C1 segment of cervical spinal cord (tissue), 14 donors: ENCODE measurements at regions not wholly inside any gene's neighbourhood (a gene's known extent, or its start where the extent isn't known, plus 50 kb on each side); places are given as distances from the start of the nearest gene placed in this dataset.
"Not testable (repeated sequence)": the region's sequence is repeated elsewhere in the genome, so short reads cannot be mapped to it uniquely, and the experiment has no call there.

Source experiments
- DNase-seq, 14 donors: peaks; one replicate each; lab custom pipeline; 2025; lab: John Stamatoyannopoulos, UW

GRCh38 chr4:44983083-44983482, 256.7 kb upstream of the GNPDA2 start:
- DNase-seq = no peak

- DNase-seq = no peak
Measured at GRCh38 chr4:44978020-44978419, 251.7 kb upstream of the GNPDA2 start.

- no peak for DNase-seq
Measured at GRCh38 chr4:44965435-44966095, 239.2 kb upstream of the GNPDA2 start.

GRCh38 chr4:44964086-44964485, 237.7 kb upstream of the GNPDA2 start:
- DNase-seq = not testable (repeated sequence)

GRCh38 chr4:44961001-44961755, 234.8 kb upstream of the GNPDA2 start:
- no peak for DNase-seq

- no peak for DNase-seq
Measured at GRCh38 chr4:44931720-44932119, 205.4 kb upstream of the GNPDA2 start.

GRCh38 chr4:44928785-44929184, 202.4 kb upstream of the GNPDA2 start:
- no peak for DNase-seq

GRCh38 chr4:44927399-44928380, 201.3 kb upstream of the GNPDA2 start:
- DNase-seq = peak in 1 of 14 donors; percentile 58

GRCh38 chr4:44916411-44916810, 190.1 kb upstream of the GNPDA2 start:
- no peak for DNase-seq

GRCh38 chr4:44914748-44915147, 188.4 kb upstream of the GNPDA2 start:
- DNase-seq = no peak

GRCh38 chr4:44914223-44914622, 187.9 kb upstream of the GNPDA2 start:
- DNase-seq = no peak

GRCh38 chr4:44912980-44913379, 186.6 kb upstream of the GNPDA2 start:
- peak in 1 of 14 donors; percentile 2 for DNase-seq

- DNase-seq = no peak
Measured at GRCh38 chr4:44908565-44908964, 182.2 kb upstream of the GNPDA2 start.

- no peak for DNase-seq
Measured at GRCh38 chr4:44872246-44872645, 145.9 kb upstream of the GNPDA2 start.

- no peak for DNase-seq
Measured at GRCh38 chr4:44871133-44871532, 144.8 kb upstream of the GNPDA2 start.

GRCh38 chr4:44869985-44870384, 143.6 kb upstream of the GNPDA2 start:
- DNase-seq = no peak

- no peak for DNase-seq
Measured at GRCh38 chr4:44869222-44869882, 143.0 kb upstream of the GNPDA2 start.

GRCh38 chr4:44861756-44862155, 135.4 kb upstream of the GNPDA2 start:
- no peak for DNase-seq

- no peak for DNase-seq
Measured at GRCh38 chr4:44859477-44859876, 133.1 kb upstream of the GNPDA2 start.

- no peak for DNase-seq
Measured at GRCh38 chr4:44848466-44848865, 122.1 kb upstream of the GNPDA2 start.

- no peak for DNase-seq
Measured at GRCh38 chr4:44845993-44846392, 119.6 kb upstream of the GNPDA2 start.

GRCh38 chr4:44845309-44845708, 119.0 kb upstream of the GNPDA2 start:
- DNase-seq = no peak
